ENCODE measurements at regions not wholly inside any gene's neighbourhood (a gene's known extent, or its start where the extent isn't known, plus 50 kb on each side); places are given as distances from the start of the nearest gene placed in this dataset.
A peak's percentile ranks its signal among the peaks of the same experiment; 100 is the strongest.

GRCh38 chr17:73982871-73983270 lies 220.6 kb upstream of the RPL38 start:
- no peak for DNase-seq
- in situ Hi-C loops (cut with MboI; ENCODE audit: low pct_unique_long_range_greater_than_20kb, low sequenced_read_pairs): no loop called here

GRCh38 chr17:73983621-73984400 lies 219.7 kb upstream of the RPL38 start:
- no peak for DNase-seq
- in situ Hi-C loops (cut with MboI; ENCODE audit: low pct_unique_long_range_greater_than_20kb, low sequenced_read_pairs): no loop called here

- peak; percentile 23 for DNase-seq
- in situ Hi-C loops (cut with MboI; ENCODE audit: low pct_unique_long_range_greater_than_20kb, low sequenced_read_pairs): no loop called here
These were observed 218.5 kb upstream of the RPL38 start for GRCh38 chr17:73984941-73985340.

- in situ Hi-C loops (cut with MboI; ENCODE audit: low pct_unique_long_range_greater_than_20kb, low sequenced_read_pairs): no loop called here
These were observed 217.9 kb upstream of the RPL38 start for GRCh38 chr17:73985466-73986015.

GRCh38 chr17:73986641-73987177 lies 216.8 kb upstream of the RPL38 start:
- DNase-seq: no peak
- in situ Hi-C loops (cut with MboI; ENCODE audit: low pct_unique_long_range_greater_than_20kb, low sequenced_read_pairs): no loop called here

More at GRCh38 chr17:73985466-73986015, 217.9 kb upstream of the RPL38 start:
- DNase-seq: no peak

GRCh38 chr17:73987395-73987794 lies 216.1 kb upstream of the RPL38 start:
- DNase-seq: no peak
- in situ Hi-C loops (cut with MboI; ENCODE audit: low pct_unique_long_range_greater_than_20kb, low sequenced_read_pairs): no loop called here

- in situ Hi-C loops (cut with MboI; ENCODE audit: low pct_unique_long_range_greater_than_20kb, low sequenced_read_pairs): no loop called here
- DNase-seq: no peak
These were observed 215.5 kb upstream of the RPL38 start for GRCh38 chr17:73987845-73988509.

GRCh38 chr17:73989671-73990070 lies 213.8 kb upstream of the RPL38 start:
- in situ Hi-C loops (cut with MboI; ENCODE audit: low pct_unique_long_range_greater_than_20kb, low sequenced_read_pairs): no loop called here
- DNase-seq: no peak

GRCh38 chr17:73990290-73990689 lies 213.2 kb upstream of the RPL38 start:
- in situ Hi-C loops (cut with MboI; ENCODE audit: low pct_unique_long_range_greater_than_20kb, low sequenced_read_pairs): no loop called here
- DNase-seq: no peak

GRCh38 chr17:73991260-73991659 lies 212.2 kb upstream of the RPL38 start:
- in situ Hi-C loops (cut with MboI; ENCODE audit: low pct_unique_long_range_greater_than_20kb, low sequenced_read_pairs): no loop called here
- DNase-seq: no peak

- DNase-seq: no peak
- in situ Hi-C loops (cut with MboI; ENCODE audit: low pct_unique_long_range_greater_than_20kb, low sequenced_read_pairs): no loop called here
These were observed 208.5 kb upstream of the RPL38 start for GRCh38 chr17:73994946-73995345.

- DNase-seq: no peak
- in situ Hi-C loops (cut with MboI; ENCODE audit: low pct_unique_long_range_greater_than_20kb, low sequenced_read_pairs): no loop called here
These were observed 206.4 kb upstream of the RPL38 start for GRCh38 chr17:73997059-73997458.

- DNase-seq: no peak
- in situ Hi-C loops (cut with MboI; ENCODE audit: low pct_unique_long_range_greater_than_20kb, low sequenced_read_pairs): no loop called here
These were observed 205.2 kb upstream of the RPL38 start for GRCh38 chr17:73998249-73998648.

GRCh38 chr17:73998653-73999645 lies 204.5 kb upstream of the RPL38 start:
- in situ Hi-C loops (cut with MboI; ENCODE audit: low pct_unique_long_range_greater_than_20kb, low sequenced_read_pairs): no loop called here
- DNase-seq: peak; percentile 39

GRCh38 chr17:74001145-74001544 lies 202.3 kb upstream of the RPL38 start:
- in situ Hi-C loops (cut with MboI; ENCODE audit: low pct_unique_long_range_greater_than_20kb, low sequenced_read_pairs): no loop called here
- no peak for DNase-seq

GRCh38 chr17:74002241-74002640 lies 201.2 kb upstream of the RPL38 start:
- no peak for DNase-seq
- in situ Hi-C loops (cut with MboI; ENCODE audit: low pct_unique_long_range_greater_than_20kb, low sequenced_read_pairs): no loop called here

- DNase-seq: no peak
- in situ Hi-C loops (cut with MboI; ENCODE audit: low pct_unique_long_range_greater_than_20kb, low sequenced_read_pairs): no loop called here
These were observed 199.4 kb upstream of the RPL38 start for GRCh38 chr17:74004056-74004455.

GRCh38 chr17:74005790-74006189 lies 197.7 kb upstream of the RPL38 start:
- in situ Hi-C loops (cut with MboI; ENCODE audit: low pct_unique_long_range_greater_than_20kb, low sequenced_read_pairs): no loop called here
- no peak for DNase-seq

- no peak for DNase-seq
- in situ Hi-C loops (cut with MboI; ENCODE audit: low pct_unique_long_range_greater_than_20kb, low sequenced_read_pairs): no loop called here
These were observed 197.1 kb upstream of the RPL38 start for GRCh38 chr17:74006371-74006770.

Measured in KBM-7 (cell line).